Stimulated activated CD8-positive, alpha-beta memory T cell treated with anti-CD3 and anti-CD28 coated beads, Interleukin-4, amount 100 ng/mL, for 48 hours (primary cell): ENCODE measurements at regions not wholly inside any gene's neighbourhood (a gene's known extent, or its start where the extent isn't known, plus 50 kb on each side); places are given as distances from the start of the nearest gene placed in this dataset.
"Not testable (repeated sequence)": the region's sequence is repeated elsewhere in the genome, so short reads cannot be mapped to it uniquely, and the experiment has no call there.

Experiments
- DNase-seq: peaks from one replicate; pipeline ENCODE4 v3.0.0-alpha.2; 2020

DNA sequence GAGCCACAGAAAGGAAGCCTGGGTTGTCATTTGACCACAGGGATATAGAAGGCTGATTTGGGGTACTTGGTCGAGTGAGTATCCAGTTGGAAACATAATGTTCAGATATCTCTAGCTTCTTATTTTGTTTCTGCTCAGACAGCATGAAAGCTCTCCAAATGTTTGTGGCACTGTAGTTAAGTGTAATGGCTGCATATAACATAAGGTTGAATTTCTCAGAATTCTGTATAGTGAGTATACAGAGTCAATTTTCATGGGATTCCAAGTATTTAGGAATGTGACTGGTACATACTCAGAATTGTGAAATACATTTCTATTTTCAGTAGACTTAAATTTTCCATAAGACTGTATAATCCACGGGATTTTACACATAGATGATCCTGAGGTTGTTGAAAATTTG is 2102.1 kb upstream of the RAG2 start:
- DNase-seq = no peak

DNA sequence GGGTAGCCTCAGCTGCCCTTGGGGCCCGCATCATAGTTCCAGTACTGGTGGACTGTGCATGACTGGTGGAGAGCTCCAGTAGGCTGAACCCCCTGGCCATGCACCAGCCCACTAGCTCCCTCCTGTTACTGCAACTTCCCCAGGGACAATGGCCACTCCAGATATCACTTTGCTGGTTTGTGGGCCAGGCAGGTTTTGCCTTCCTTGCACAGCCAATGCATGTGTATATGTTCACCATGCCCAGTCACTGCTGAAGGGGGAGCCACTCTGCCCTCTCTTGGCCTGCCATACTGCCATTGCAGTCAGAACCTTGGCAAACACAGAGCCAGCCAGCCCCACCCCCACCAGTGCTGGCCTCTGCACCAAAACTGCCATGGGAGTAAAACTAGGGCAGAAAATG is 2095.3 kb upstream of the RAG2 start:
- no peak for DNase-seq

- DNase-seq = not testable (repeated sequence)
Observed at GRCh38 chr11:38690211-38690610, 2092.2 kb upstream of the RAG2 start.

DNA sequence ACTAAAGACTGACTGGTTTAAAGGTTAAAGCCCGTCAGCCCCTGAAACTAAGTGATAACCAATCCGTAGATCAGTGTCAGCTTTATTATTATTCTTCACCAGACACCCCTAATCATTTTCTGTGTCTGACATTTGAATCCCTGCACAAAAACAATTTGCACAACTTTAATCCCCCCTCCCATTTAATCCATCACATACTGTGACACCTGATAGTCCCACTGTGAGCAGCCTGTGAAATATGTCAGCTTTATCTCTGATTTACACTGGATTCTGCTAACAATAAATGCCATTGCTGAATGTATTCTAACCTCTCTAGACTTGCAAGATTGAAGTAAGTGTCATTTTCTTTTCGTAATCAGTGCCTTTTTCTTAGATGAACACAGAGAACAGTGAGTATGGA is 2089.0 kb upstream of the RAG2 start:
- no peak for DNase-seq

GRCh38 chr11:38683484-38683883 is 2085.4 kb upstream of the RAG2 start:
- no peak for DNase-seq

- DNase-seq = no peak
Observed at GRCh38 chr11:38680746-38681145, 2082.7 kb upstream of the RAG2 start.

- DNase-seq = no peak
Observed at GRCh38 chr11:38680166-38680565, 2082.1 kb upstream of the RAG2 start.

GRCh38 chr11:38672445-38672844 is 2074.4 kb upstream of the RAG2 start:
- DNase-seq = no peak

GRCh38 chr11:38667359-38667758 is 2069.3 kb upstream of the RAG2 start:
- DNase-seq = no peak

GRCh38 chr11:38648604-38649003 is 2050.6 kb upstream of the RAG2 start:
- no peak for DNase-seq

DNA sequence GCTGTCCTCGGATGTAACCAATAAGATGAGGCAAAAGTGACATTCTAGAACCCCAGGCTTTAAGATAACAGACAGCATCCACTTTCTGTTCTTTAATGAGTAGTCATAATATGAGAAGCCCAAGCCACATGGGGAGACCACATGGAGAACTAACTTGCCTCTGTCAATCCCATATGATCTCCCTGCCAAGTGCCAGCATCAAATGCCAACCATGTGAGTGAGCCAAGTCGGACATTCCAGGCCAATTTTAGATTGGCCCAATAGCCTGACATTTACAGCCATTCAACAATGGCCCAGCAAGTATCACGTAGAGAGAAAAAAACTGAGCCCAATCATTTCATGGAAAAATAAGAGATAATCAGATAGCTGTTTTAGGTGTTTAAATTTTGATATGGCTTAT is 2048.3 kb upstream of the RAG2 start:
- no peak for DNase-seq

GRCh38 chr11:38640854-38641253 is 2042.8 kb upstream of the RAG2 start:
- no peak for DNase-seq

GRCh38 chr11:38612701-38613100 is 2014.7 kb upstream of the RAG2 start:
- no peak for DNase-seq

DNA sequence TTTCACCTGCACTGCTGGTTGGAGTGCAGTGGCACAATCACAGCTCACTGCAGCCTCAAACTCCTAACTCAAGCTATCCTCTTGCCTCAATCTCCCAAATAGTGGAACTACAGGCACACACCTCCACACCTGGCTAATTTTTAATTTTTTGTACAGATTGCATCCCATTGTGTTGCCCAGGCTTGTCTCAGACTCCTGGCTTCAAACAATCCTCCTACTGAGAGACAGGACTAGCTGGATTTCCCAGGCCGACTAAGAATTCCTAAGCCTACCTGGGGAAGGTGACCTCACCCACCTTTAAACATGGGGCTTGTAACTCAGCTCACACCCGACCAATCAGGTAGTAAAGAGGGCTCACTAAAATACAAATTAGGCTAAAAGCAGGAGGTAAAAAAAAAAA is 2003.3 kb upstream of the RAG2 start:
- not testable (repeated sequence) for DNase-seq

GRCh38 chr11:38598418-38598817 is 2000.4 kb upstream of the RAG2 start:
- no peak for DNase-seq

- not testable (repeated sequence) for DNase-seq
Observed at GRCh38 chr11:38595359-38596016, 1997.5 kb upstream of the RAG2 start.

DNA sequence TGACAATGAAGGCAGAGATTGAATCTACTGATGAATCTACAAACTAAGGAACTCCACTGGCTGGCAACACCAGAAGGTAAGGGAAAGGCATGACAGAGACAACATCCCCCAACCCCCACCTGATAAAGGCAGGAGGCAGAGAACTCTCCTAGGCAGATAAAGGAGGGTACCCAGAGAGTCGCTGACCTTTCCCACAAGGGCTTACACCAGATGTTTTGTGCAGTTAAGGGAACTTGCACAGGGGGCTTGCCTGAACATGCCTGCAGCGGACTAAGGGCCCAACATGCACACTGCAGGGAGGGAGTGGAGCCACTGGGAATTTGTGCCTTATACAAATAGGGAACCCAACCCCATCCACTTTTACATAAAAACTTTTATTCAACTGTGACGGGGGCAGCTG is 1996.9 kb upstream of the RAG2 start:
- DNase-seq = no peak

DNA sequence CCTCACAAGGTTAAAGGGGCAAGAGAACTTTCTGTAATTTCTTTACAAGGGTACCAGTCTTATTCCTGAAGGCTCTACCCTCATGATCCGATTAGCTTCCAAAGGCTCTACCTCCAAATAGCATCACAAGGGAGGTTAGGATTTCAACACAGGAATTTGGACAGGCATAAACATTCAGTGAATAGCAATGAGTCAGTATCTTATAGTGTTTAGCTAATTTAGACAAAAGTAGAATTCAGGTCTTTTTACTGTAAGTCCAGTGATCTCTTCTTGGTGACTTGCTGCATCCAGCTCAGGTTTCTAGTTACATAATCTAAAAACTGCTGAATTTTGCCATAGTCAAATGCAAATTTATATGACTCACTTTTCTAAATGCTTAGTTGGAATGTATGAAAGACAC is 1995.6 kb upstream of the RAG2 start:
- no peak for DNase-seq

GRCh38 chr11:38582756-38583155 is 1984.7 kb upstream of the RAG2 start:
- DNase-seq = no peak

DNA sequence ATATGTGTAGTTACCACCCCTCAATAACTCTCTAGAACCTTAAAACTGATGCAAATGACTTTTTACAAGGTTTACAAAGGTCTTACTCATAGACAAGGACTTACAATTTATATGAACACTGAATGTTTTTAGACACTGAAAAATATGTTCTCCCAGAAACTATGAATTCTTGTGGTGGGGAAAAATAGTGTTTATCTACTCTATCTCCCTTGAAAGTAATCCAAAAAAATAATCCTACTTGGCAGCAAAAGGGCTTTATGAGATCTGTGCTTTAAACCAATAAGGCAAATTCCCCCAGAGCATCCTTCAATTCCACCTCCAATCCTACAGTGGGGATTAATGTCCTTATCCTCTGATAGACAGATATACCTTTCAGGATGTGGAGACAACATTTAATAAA is 1984.1 kb upstream of the RAG2 start:
- no peak for DNase-seq

GRCh38 chr11:38577769-38578168 is 1979.7 kb upstream of the RAG2 start:
- no peak for DNase-seq

DNA sequence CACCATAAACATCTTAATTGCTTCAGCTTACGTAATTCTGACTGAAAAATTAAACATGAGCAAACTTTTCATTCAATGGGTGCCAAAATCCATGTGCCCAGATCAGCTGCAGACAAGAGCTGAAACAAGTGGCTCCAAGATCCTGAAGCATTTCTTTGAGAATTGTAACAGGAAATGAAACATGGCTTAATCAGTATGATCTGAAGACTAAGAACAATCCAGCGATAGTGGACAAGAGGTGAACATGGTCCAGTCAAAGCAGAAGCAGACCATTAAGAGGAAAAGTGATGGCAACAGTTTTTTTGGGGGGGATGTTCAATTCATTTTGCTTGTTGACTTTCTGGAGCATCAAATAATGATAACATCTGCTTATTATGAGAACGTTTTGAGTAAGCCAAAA is 1964.5 kb upstream of the RAG2 start:
- DNase-seq = no peak

- DNase-seq = no peak
Observed at GRCh38 chr11:38553148-38553547, 1955.1 kb upstream of the RAG2 start.

GRCh38 chr11:38547462-38547861 is 1949.4 kb upstream of the RAG2 start:
- no peak for DNase-seq

GRCh38 chr11:38543986-38544385 is 1946.0 kb upstream of the RAG2 start:
- DNase-seq = no peak

- DNase-seq = no peak
Observed at GRCh38 chr11:38543311-38543710, 1945.3 kb upstream of the RAG2 start.
